ENCODE measurements at regions not wholly inside any gene's neighbourhood (a gene's known extent, or its start where the extent isn't known, plus 50 kb on each side); places are given as distances from the start of the nearest gene placed in this dataset.

- H3K27me3 ChIP-seq (ENCODE audit: control insufficient read depth, insufficient read depth, low read length), result no peaks in the 10 kb centered on the region
- no peaks in the 10 kb centered on the region for H3K36me3 ChIP-seq (ENCODE audit: control insufficient read depth, insufficient read depth, low read length)
- TF ChIP-seq CTCF (IDR thresholded peaks at IDR 0.05; ENCODE audit: insufficient read depth, low read length, severe bottlenecking), result no peak
- FAIRE-seq, result no peak
- DNase-seq (ENCODE audit: low read depth), result no peak
- H3K4me3 ChIP-seq (ENCODE audit: low read depth, low read length), result no peak overlapping the region
These were observed 204.9 kb downstream of the SIM1 start for GRCh38 chr6:100259865-100260264.

- no peak for DNase-seq (ENCODE audit: low read depth)
- Histone ChIP-seq H3K4me3 (ENCODE audit: low read depth, low read length) (no peak overlapping the region), H3K36me3 (ENCODE audit: control insufficient read depth, insufficient read depth, low read length) (no peaks in the 10 kb centered on the region), H3K27me3 (ENCODE audit: control insufficient read depth, insufficient read depth, low read length) (no peaks in the 10 kb centered on the region)
- no peak for FAIRE-seq
- no peak for TF ChIP-seq CTCF (IDR thresholded peaks at IDR 0.05; ENCODE audit: insufficient read depth, low read length, severe bottlenecking)
These were observed 206.0 kb downstream of the SIM1 start for GRCh38 chr6:100258752-100259151.

- Histone ChIP-seq H3K27me3 (ENCODE audit: control insufficient read depth, insufficient read depth, low read length) (no peaks in the 10 kb centered on the region), H3K36me3 (ENCODE audit: control insufficient read depth, insufficient read depth, low read length) (no peaks in the 10 kb centered on the region), H3K4me3 (ENCODE audit: low read depth, low read length) (no peak overlapping the region)
- FAIRE-seq, result no peak
- peak; percentile 34 for DNase-seq (ENCODE audit: low read depth)
- no peak for TF ChIP-seq CTCF (IDR thresholded peaks at IDR 0.05; ENCODE audit: insufficient read depth, low read length, severe bottlenecking)
These were observed 206.8 kb downstream of the SIM1 start for GRCh38 chr6:100257793-100258395.

GRCh38 chr6:100255701-100256100 lies 209.0 kb downstream of the SIM1 start:
- Histone ChIP-seq H3K4me3 (ENCODE audit: low read depth, low read length) (no peak overlapping the region), H3K36me3 (ENCODE audit: control insufficient read depth, insufficient read depth, low read length) (no peaks in the 10 kb centered on the region), H3K27me3 (ENCODE audit: control insufficient read depth, insufficient read depth, low read length) (no peaks in the 10 kb centered on the region)
- TF ChIP-seq CTCF (IDR thresholded peaks at IDR 0.05; ENCODE audit: insufficient read depth, low read length, severe bottlenecking), result no peak
- no peak for FAIRE-seq
- no peak for DNase-seq (ENCODE audit: low read depth)

- FAIRE-seq (no peak), DNase-seq (ENCODE audit: low read depth) (no peak)
- no peaks in the 10 kb centered on the region for H3K36me3 ChIP-seq (ENCODE audit: control insufficient read depth, insufficient read depth, low read length)
- H3K27me3 ChIP-seq (ENCODE audit: control insufficient read depth, insufficient read depth, low read length), result no peaks in the 10 kb centered on the region
- no peak overlapping the region for H3K4me3 ChIP-seq (ENCODE audit: low read depth, low read length)
- TF ChIP-seq CTCF (IDR thresholded peaks at IDR 0.05; ENCODE audit: insufficient read depth, low read length, severe bottlenecking), result no peak
These were observed 217.6 kb downstream of the SIM1 start for GRCh38 chr6:100247123-100247522.

GRCh38 chr6:100246206-100246605 lies 218.5 kb downstream of the SIM1 start:
- FAIRE-seq, result no peak
- Histone ChIP-seq H3K27me3 (ENCODE audit: control insufficient read depth, insufficient read depth, low read length) (no peaks in the 10 kb centered on the region), H3K4me3 (ENCODE audit: low read depth, low read length) (no peak overlapping the region), H3K36me3 (ENCODE audit: control insufficient read depth, insufficient read depth, low read length) (no peaks in the 10 kb centered on the region)
- TF ChIP-seq CTCF (IDR thresholded peaks at IDR 0.05; ENCODE audit: insufficient read depth, low read length, severe bottlenecking), result no peak
- no peak for DNase-seq (ENCODE audit: low read depth)

Measured in bronchial epithelial cell (primary cell).